HepG2 (cell line): ENCODE measurements at regions not wholly inside any gene's neighbourhood (a gene's known extent, or its start where the extent isn't known, plus 50 kb on each side); places are given as distances from the start of the nearest gene placed in this dataset.

Experiments
- ATAC-seq: fragments of 200-7000 bp; cut with Tn5 transposase; 3 replicates; pipeline ENCODE4 v1.9.1; 2020; ENCODE audit warnings: mild to moderate bottlenecking, moderate library complexity
- BruUV-seq: library from RNA; stranded (reverse); fragments of 400-500 nt; replicated peaks from 2 replicates; lab custom pipeline; 2021; lab: Mats Ljungman, UMichigan
- CTCF ChIA-PET: fragments of 300-600 bp; formaldehyde crosslinking; extraction: SDS; loops from one replicate; lab custom pipeline; 2021; ENCODE audit warnings: low total read pairs, inconsistent platforms, low intra/inter-chr PET ratio; lab: Yijun Ruan, JAX
- POLR2A ChIA-PET: fragments of 350-600 bp; sonication (Branson Sonifier 250); formaldehyde crosslinking; loops from one replicate; lab custom pipeline; 2020; ENCODE audit warnings: antibody characterized with exemption, inconsistent platforms; lab: Yijun Ruan, JAX
- DNase-seq: peaks from one replicate; pipeline ENCODE4 v3.0.0-alpha.2; 2015; ENCODE audit warnings: low spot score
- FAIRE-seq: peaks from 3 replicates; lab custom pipeline; 2011; peaks lifted over from hg19 to GRCh38; lab: Jason Lieb, UNC
- H2AFZ ChIP-seq: one replicate; pipeline ENCODE4 v1.6.1; 2011; ENCODE audit warnings: low read length, inconsistent platforms
- H3K27ac ChIP-seq: fragments of 300-600 bp; 3 replicates; pipeline ENCODE4 v1.8.0; 2011; ENCODE audit warnings: mixed run types, mild to moderate bottlenecking, mixed read lengths, low read length, inconsistent platforms; ENCODE audit not compliant: insufficient read depth; ENCODE audit errors: extremely low read length
- H3K27me3 ChIP-seq, 2 experiments: fragments of 200-600 bp in 1 of 2; 2 replicates in 1 of 2; 3 replicates in 1 of 2; pipeline versions ENCODE4 v1.6.0 to v1.8.0; 2011; ENCODE audit warnings: low read length in 2 of 2, mild to moderate bottlenecking in 2 of 2, moderate library complexity in 2 of 2, inconsistent platforms in 1 of 2; ENCODE audit not compliant: insufficient read depth in 2 of 2, control insufficient read depth in 1 of 2
- H3K36me3 ChIP-seq, 2 experiments: fragments of 200-600 bp in 1 of 2; replicated peaks in 1 of 2; 2 replicates in 1 of 2; 3 replicates in 1 of 2; pipeline versions ENCODE4 v1.5.1 to v1.8.0; 2011; ENCODE audit warnings: low read length in 2 of 2, inconsistent platforms in 1 of 2; ENCODE audit not compliant: insufficient read depth in 2 of 2, control insufficient read depth in 1 of 2
- H3K4me1 ChIP-seq: 2 replicates; pipeline ENCODE4 v1.5.1; 2012; ENCODE audit warnings: low read length, inconsistent platforms; ENCODE audit not compliant: insufficient read depth
- H3K4me2 ChIP-seq: 2 replicates; pipeline ENCODE4 v1.6.0; 2011; ENCODE audit warnings: low read depth, low read length, inconsistent platforms
- H3K4me3 ChIP-seq, 3 experiments: fragments of 200-600 bp in 1 of 3; sonication (generic), shearing (Covaris generic) in 1 of 3; replicated peaks in 1 of 3; 2 replicates each; pipeline ENCODE4 v1.5.1; 2011 to 2016; ENCODE audit warnings: low read length in 3 of 3, inconsistent platforms in 2 of 3, low read depth in 2 of 3, mild to moderate bottlenecking in 2 of 3, control low read depth in 1 of 3, mixed read lengths in 1 of 3; ENCODE audit not compliant: insufficient read depth in 1 of 3
- H3K79me2 ChIP-seq: one replicate; pipeline ENCODE4 v1.6.1; 2011; ENCODE audit warnings: low read length, inconsistent platforms; ENCODE audit not compliant: insufficient read depth
- H3K9ac ChIP-seq: 2 replicates; pipeline ENCODE4 v1.6.0; 2011; ENCODE audit warnings: mild to moderate bottlenecking, low read depth, low read length, inconsistent platforms; ENCODE audit not compliant: insufficient read depth
- H3K9me3 ChIP-seq: 2 replicates; pipeline ENCODE4 v1.5.1; 2012; ENCODE audit warnings: mild to moderate bottlenecking, low read length
- H4K20me1 ChIP-seq: 2 replicates; pipeline ENCODE4 v1.6.0; 2011; ENCODE audit warnings: inconsistent platforms, mild to moderate bottlenecking, low read length, moderate library complexity; ENCODE audit not compliant: insufficient read depth
- FOSL1 ChIP-seq: sonication (generic); formaldehyde crosslinking; IDR thresholded peaks from 2 replicates; pipeline ENCODE4 v1.9.0; 2021; ENCODE audit warnings: missing genetic modification reagents, borderline replicate concordance
- HOXA5 ChIP-seq: sonication (generic); formaldehyde crosslinking; IDR thresholded peaks from 2 replicates; pipeline ENCODE4 v1.4.0; 2020; ENCODE audit warnings: missing genetic modification reagents
- HOXA9 ChIP-seq: sonication (generic); formaldehyde crosslinking; IDR thresholded peaks from 2 replicates; pipeline ENCODE4 v1.8.1; 2022; ENCODE audit warnings: missing genetic modification reagents, mild to moderate bottlenecking, moderate library complexity, borderline replicate concordance
- SP140L ChIP-seq: sonication (generic); formaldehyde crosslinking; IDR thresholded peaks from 2 replicates; pipeline ENCODE4 v1.4.0; 2020; ENCODE audit warnings: missing genetic modification reagents, borderline replicate concordance
- THAP11 ChIP-seq: IDR thresholded peaks from 2 replicates; pipeline ENCODE4 v1.6.1; 2016; ENCODE audit warnings: missing biosample characterization, missing genetic modification reagents
- ZBTB2 ChIP-seq: sonication (generic); formaldehyde crosslinking; IDR thresholded peaks from 2 replicates; pipeline ENCODE4 v1.8.0; 2022; ENCODE audit warnings: low read depth, missing genetic modification reagents
- ZEB1 ChIP-seq: IDR thresholded peaks from 2 replicates; pipeline ENCODE4 v1.6.1; 2012; ENCODE audit warnings: mild to moderate bottlenecking, low read depth, inconsistent platforms; ENCODE audit not compliant: insufficient replicate concordance
- ZMYM4 ChIP-seq: sonication (generic); formaldehyde crosslinking; IDR thresholded peaks from 2 replicates; pipeline ENCODE4 v1.8.1; 2023; ENCODE audit warnings: mild to moderate bottlenecking, missing genetic modification reagents
- ZNF451 ChIP-seq: sonication (generic); formaldehyde crosslinking; IDR thresholded peaks from 2 replicates; pipeline ENCODE4 v1.5.0; 2020; ENCODE audit warnings: mild to moderate bottlenecking, missing genetic modification reagents
- ZNF562 ChIP-seq: sonication (generic); formaldehyde crosslinking; IDR thresholded peaks from 2 replicates; pipeline ENCODE4 v1.8.0; 2022; ENCODE audit warnings: missing genetic modification reagents, borderline replicate concordance
- WGBS: methylation state at CpG from one replicate; pipeline ENCODE4 v1.1.6; 2017; ENCODE audit warnings: low lambda C conversion rate; 5-methylcytosine and 5-hydroxymethylcytosine counted together
- in situ Hi-C: cut with HindIII; loops from 2 replicates; pipeline ENCODE4 v1.10.0; 2017; ENCODE audit warnings: low pct_unique_long_range_greater_than_20kb; ENCODE audit not compliant: extremely low pct_ligation_motif_present
- intact Hi-C: fragments of 100-400 bp; cut with micrococcal nuclease; formaldehyde crosslinking; loops from one replicate; pipeline ENCODE4 v1.10.0; 2022; ENCODE audit not compliant: unreplicated experiment
- TF ChIP-seq, protein P1 (sequence below): sonication (generic); formaldehyde crosslinking; IDR thresholded peaks from 2 replicates; pipeline ENCODE4 v1.4.0; 2020; ENCODE audit warnings: missing genetic modification reagents

DNA sequence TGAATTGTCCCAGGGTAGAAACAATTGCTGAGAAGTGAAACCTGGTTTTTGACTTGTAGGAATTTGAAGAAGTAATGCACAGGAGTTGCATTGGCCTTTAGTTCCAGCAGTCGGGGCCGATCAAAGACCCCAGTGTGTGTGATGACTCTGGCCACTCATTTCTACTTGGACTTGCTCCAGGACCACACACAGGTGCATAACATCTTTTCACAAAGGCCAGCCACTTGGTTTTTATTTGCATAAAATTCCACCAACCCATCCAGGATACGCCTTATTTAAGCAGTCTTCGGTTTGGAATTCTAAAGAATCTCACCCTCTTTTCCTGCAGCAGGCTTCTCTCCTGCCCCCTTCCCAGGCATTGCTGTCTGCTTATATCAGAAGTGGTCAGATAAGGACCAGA, 162.0 kb upstream of the HABP2 start:
- Histone ChIP-seq H4K20me1 (no peaks in the 10 kb centered on the region), H3K4me2 (no peak overlapping the region), H3K9me3 (no peaks in the 10 kb centered on the region), H3K27me3 (peaks cover 2 to 44% of the 10 kb centered on the region in 2 experiments; a peak in 3 of 5 replicates), H2AFZ (no peak overlapping the region), H3K9ac (no peak overlapping the region), H3K36me3 (no peaks in the 10 kb centered on the region), H3K4me1 (peaks cover under 1% of the 10 kb centered on the region; the same call in 1 of the 2 replicates), H3K79me2 (no peaks in the 10 kb centered on the region), H3K27ac (no peak overlapping the region), H3K4me3 (no peak overlapping the region)
- no peak for TF ChIP-seq ZNF451
- TF ChIP-seq, protein P1, sequence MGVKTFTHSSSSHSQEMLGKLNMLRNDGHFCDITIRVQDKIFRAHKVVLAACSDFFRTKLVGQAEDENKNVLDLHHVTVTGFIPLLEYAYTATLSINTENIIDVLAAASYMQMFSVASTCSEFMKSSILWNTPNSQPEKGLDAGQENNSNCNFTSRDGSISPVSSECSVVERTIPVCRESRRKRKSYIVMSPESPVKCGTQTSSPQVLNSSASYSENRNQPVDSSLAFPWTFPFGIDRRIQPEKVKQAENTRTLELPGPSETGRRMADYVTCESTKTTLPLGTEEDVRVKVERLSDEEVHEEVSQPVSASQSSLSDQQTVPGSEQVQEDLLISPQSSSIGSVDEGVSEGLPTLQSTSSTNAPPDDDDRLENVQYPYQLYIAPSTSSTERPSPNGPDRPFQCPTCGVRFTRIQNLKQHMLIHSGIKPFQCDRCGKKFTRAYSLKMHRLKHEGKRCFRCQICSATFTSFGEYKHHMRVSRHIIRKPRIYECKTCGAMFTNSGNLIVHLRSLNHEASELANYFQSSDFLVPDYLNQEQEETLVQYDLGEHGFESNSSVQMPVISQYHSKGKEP (CRISPR knock-in tag), result no peak
- TF ChIP-seq ZMYM4 (CRISPR knock-in tag), result no peak
- TF ChIP-seq THAP11 (CRISPR knock-in tag), result no peak
- no peak for TF ChIP-seq ZNF562
- no peak for TF ChIP-seq FOSL1 (CRISPR knock-in tag)
- no peak for TF ChIP-seq SP140L (CRISPR knock-in tag)
- no peak for TF ChIP-seq HOXA9 (CRISPR knock-in tag)
- no peak for TF ChIP-seq ZBTB2 (CRISPR knock-in tag)
- TF ChIP-seq ZEB1, result no peak
- TF ChIP-seq HOXA5 (CRISPR knock-in tag), result no peak
- in situ Hi-C loops (no loop called here), intact Hi-C loops (no loop called here)
- BruUV-seq, result no TSS peak
- WGBS, result 34% methylated on average over 4 of the region's 4 CpGs
- DNase-seq, result no peak
- FAIRE-seq, result no peak
- ChIA-PET POLR2A (no interaction called here), CTCF (no interaction called here)
- no peak for ATAC-seq
